ENCODE measurements at regions not wholly inside any gene's neighbourhood (a gene's known extent, or its start where the extent isn't known, plus 50 kb on each side); places are given as distances from the start of the nearest gene placed in this dataset.

DNA sequence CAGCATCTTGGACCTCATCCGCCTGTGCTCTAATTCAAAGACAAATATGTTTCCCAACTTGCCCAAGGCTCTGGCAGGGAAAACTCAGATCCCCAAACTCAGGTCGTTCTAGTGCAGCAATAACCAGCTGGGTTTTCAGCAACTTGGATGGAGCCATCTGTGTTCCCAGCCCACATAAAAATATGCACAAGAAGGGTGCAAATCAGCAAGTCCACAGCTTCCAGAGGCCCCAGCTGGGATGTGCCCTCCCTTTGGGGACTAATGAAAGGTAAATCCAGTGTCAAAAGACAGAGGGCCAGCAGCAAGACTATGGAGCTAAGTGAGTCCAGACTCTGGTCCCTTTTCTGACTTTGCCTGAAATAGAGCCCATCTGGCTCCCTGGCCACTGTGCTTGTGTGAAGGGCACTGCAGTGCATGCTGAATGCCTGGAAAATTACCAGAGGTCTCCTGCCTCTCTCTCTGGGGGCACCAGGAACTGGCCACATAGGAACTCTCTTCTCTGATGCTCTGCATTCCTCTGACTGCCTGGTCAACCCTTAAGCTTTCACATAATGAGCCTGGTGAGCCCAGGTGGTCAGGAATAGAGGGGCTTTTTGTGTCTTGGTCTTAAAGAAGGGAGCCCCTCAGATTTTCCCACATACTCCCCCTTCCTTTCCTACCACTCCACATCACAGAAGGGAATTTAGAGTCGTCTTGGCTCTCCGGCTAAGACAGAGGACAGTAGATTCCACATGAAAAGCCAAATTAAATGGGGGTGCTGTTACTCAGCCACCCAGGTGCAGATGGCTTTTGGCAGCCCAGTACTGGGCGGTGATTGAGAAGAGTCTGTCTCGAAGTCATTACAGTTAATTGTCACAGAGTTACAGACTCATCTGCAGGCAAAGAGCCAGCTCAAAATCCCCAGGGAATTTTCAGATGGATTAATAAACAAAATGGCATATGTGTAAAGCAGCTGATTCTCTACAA lies 88.1 kb upstream of the C1orf21 start:
- Histone ChIP-seq H3K36me3 (ENCODE audit: control insufficient read depth, insufficient read depth, low read length) (no peaks in the 10 kb centered on the region), H4K91ac (ENCODE audit: insufficient read depth, low read depth, low read length) (peak overlapping the region; percentile 48), H2BK20ac (ENCODE audit: low read depth, low read length) (peak overlapping the region; percentile 29), H2AK5ac (ENCODE audit: low read depth, low read length) (peak overlapping the region; percentile 51), H3K23ac (ENCODE audit: low read depth, low read length) (no peak overlapping the region), H2BK5ac (ENCODE audit: low read depth, low read length, poor library complexity, severe bottlenecking) (peak overlapping the region; percentile 74), H2BK120ac (ENCODE audit: low read depth, low read length) (peak overlapping the region; percentile 58), H3K27me3 (ENCODE audit: control insufficient read depth, insufficient read depth, low read length) (no peaks in the 10 kb centered on the region), H2AFZ (replicated peaks; ENCODE audit: low read length, poor library complexity) (no peak overlapping the region), H3K56ac (ENCODE audit: extremely low read depth, insufficient read depth, low read length) (no peak overlapping the region), H3K4me1 (ENCODE audit: control insufficient read depth, insufficient read depth, low read length) (peaks cover 27% of the 10 kb centered on the region), H3K18ac (ENCODE audit: low read depth, low read length) (peak overlapping the region; percentile 14), H2BK15ac (ENCODE audit: low read depth, low read length) (peak overlapping the region; percentile 17; the same call in 2 of the 3 replicates), H4K20me1 (ENCODE audit: insufficient read depth, low read length) (peaks cover 5% of the 10 kb centered on the region; the same call in 1 of the 2 replicates), H3K9me3 (ENCODE audit: control insufficient read depth, insufficient read depth, low read length) (no peaks in the 10 kb centered on the region), H3K27ac (ENCODE audit: insufficient read depth, low read length) (peak overlapping the region; percentile 13), H4K5ac (ENCODE audit: low read depth, low read length) (peak overlapping the region; percentile 13; the same call in 1 of the 2 replicates), H3K4ac (ENCODE audit: low read depth, low read length) (peak overlapping the region; percentile 13), H4K8ac (ENCODE audit: low read depth in 2 of 2, low read length in 2 of 2) (peak overlapping the region; percentile 18 to 49; a peak in 3 of 4 replicates), H3K9me1 (ENCODE audit: insufficient read depth, low read length) (peaks cover 14% of the 10 kb centered on the region), H3K79me1 (ENCODE audit: low read depth in 1 of 2, low read length in 2 of 2) (no peaks in the 10 kb centered on the region), H3K14ac (replicated peaks; ENCODE audit: low read depth, low read length) (peak overlapping the region; percentile 18), H3K4me2 (ENCODE audit: low read depth, low read length) (peak overlapping the region; percentile 18; the same call in 1 of the 2 replicates), H3K9ac (ENCODE audit: low read depth, low read length) (no peak overlapping the region), H3K4me3 (ENCODE audit: insufficient read depth, low read depth, low read length) (no peak overlapping the region), H2AK9ac (replicated peaks; ENCODE audit: low read depth, low read length, poor library complexity) (no peak overlapping the region)
- DNase-seq (no peak), ATAC-seq (ENCODE audit: low read depth) (peak; percentile 11)
- POLR2A ChIA-PET (ENCODE audit: unreplicated experiment): no interaction called here
- in situ Hi-C loops (cut with MboI; ENCODE audit: low sequenced_read_pairs) (no loop called here), intact Hi-C loops (cut with micrococcal nuclease) (loop anchor here (5.0 kb wide), 1 partner anchor 89 kb away; the partner anchor contains the start of gene C1orf21), dilution Hi-C loops (cut with HindIII; ENCODE audit: low sequenced_read_pairs, unreplicated experiment) (no loop called here)
- CTCF ChIA-PET: interaction anchor here (0.8 kb wide), 1 partner anchor 219 kb away, joined by 3 read pairs; no protein-coding TSS in a partner anchor
- TF ChIP-seq MAFK (IDR thresholded peaks at IDR 0.05; ENCODE audit: low read depth, low read length): no peak
- WGBS, 2 experiments (ENCODE audit: extremely low coverage in 2 of 2, insufficient read length in 1 of 2): no CpG with 5 or more reads among the region's 6 CpGs
- no TSS peak for BruUV-seq (replicated peaks)
